GM23338 (cell line): ENCODE measurements at regions not wholly inside any gene's neighbourhood (a gene's known extent, or its start where the extent isn't known, plus 50 kb on each side); places are given as distances from the start of the nearest gene placed in this dataset.

ENCODE experiments used
- ATAC-seq: fragments of 200-7000 bp; cut with Tn5 transposase; 3 replicates; pipeline ENCODE4 v1.9.1; 2020
- DNase-seq: peaks from one replicate; pipeline ENCODE4 v3.0.0-alpha.2; 2015; ENCODE audit warnings: low spot score
- H2AFZ ChIP-seq: fragments of 200-600 bp; sonication (generic); 2 replicates; pipeline ENCODE4 v1.8.0; 2016; ENCODE audit warnings: antibody characterized with exemption, mild to moderate bottlenecking, moderate library complexity
- H3F3A ChIP-seq: fragments of 200-600 bp; sonication (generic); replicated peaks from 2 replicates; pipeline ENCODE4 v1.8.0; 2017; ENCODE audit warnings: antibody characterized with exemption, mixed run types, low read depth
- H3K27ac ChIP-seq: fragments of 200-600 bp; sonication (generic); 2 replicates; pipeline ENCODE4 v1.6.1; 2016; ENCODE audit warnings: low read depth
- H3K27me3 ChIP-seq: fragments of 200-600 bp; sonication (generic); 2 replicates; pipeline ENCODE4 v1.8.0; 2016; ENCODE audit warnings: mild to moderate bottlenecking, mixed run types, moderate library complexity; ENCODE audit not compliant: insufficient read depth
- H3K36me3 ChIP-seq: fragments of 200-600 bp; sonication (generic); 2 replicates; pipeline ENCODE4 v1.8.0; 2016; ENCODE audit warnings: mild to moderate bottlenecking; ENCODE audit not compliant: insufficient read depth
- H3K4me1 ChIP-seq: fragments of 200-600 bp; sonication (generic); 2 replicates; pipeline ENCODE4 v1.8.0; 2016; ENCODE audit warnings: mild to moderate bottlenecking, moderate library complexity; ENCODE audit not compliant: insufficient read depth
- H3K4me2 ChIP-seq: fragments of 200-600 bp; sonication (generic); 2 replicates; pipeline ENCODE4 v1.7.1; 2017; ENCODE audit warnings: mixed run types
- H3K4me3 ChIP-seq: fragments of 200-600 bp; sonication (generic); 2 replicates; pipeline ENCODE4 v1.6.1; 2016; ENCODE audit warnings: mixed run types
- H3K79me2 ChIP-seq: fragments of 200-600 bp; sonication (generic); replicated peaks from 2 replicates; pipeline ENCODE4 v1.8.0; 2017; ENCODE audit warnings: mild to moderate bottlenecking; ENCODE audit not compliant: insufficient read depth
- H3K9me2 ChIP-seq: fragments of 200-600 bp; sonication (generic); 2 replicates; pipeline ENCODE4 v1.8.0; 2017; ENCODE audit not compliant: insufficient read depth
- H4K20me1 ChIP-seq: fragments of 200-600 bp; sonication (generic); replicated peaks from 2 replicates; pipeline ENCODE4 v1.8.0; 2017; ENCODE audit warnings: mild to moderate bottlenecking; ENCODE audit not compliant: insufficient read depth
- H3K27ac Mint-ChIP-seq: 2 replicates; pipeline ENCODE4 v1.8.0; 2020; ENCODE audit warnings: inconsistent platforms, mild to moderate bottlenecking, moderate library complexity, mixed read lengths
- H3K27me3 Mint-ChIP-seq: 3 replicates; pipeline ENCODE4 v1.8.0; 2022; ENCODE audit warnings: low read depth, mild to moderate bottlenecking, moderate library complexity, mixed read lengths, inconsistent platforms; ENCODE audit not compliant: insufficient read depth, poor library complexity
- H3K36me3 Mint-ChIP-seq: 3 replicates; pipeline ENCODE4 v1.8.0; 2021; ENCODE audit warnings: low read depth, mild to moderate bottlenecking, inconsistent platforms, moderate library complexity, mixed read lengths
- H3K4me1 Mint-ChIP-seq: 3 replicates; pipeline ENCODE4 v1.8.0; 2020; ENCODE audit warnings: mild to moderate bottlenecking, inconsistent platforms, mixed read lengths
- H3K4me3 Mint-ChIP-seq: 3 replicates; pipeline ENCODE4 v1.8.0; 2021; ENCODE audit warnings: moderate library complexity, mild to moderate bottlenecking, inconsistent platforms, mixed read lengths
- H3K9me3 Mint-ChIP-seq: 3 replicates; pipeline ENCODE4 v1.8.0; 2020; ENCODE audit warnings: moderate library complexity, mild to moderate bottlenecking, inconsistent platforms, mixed read lengths
- EZH2 ChIP-seq: fragments of 200-600 bp; sonication (generic); IDR thresholded peaks from one replicate; pipeline ENCODE4 v1.8.0; 2017; ENCODE audit warnings: antibody characterized with exemption, mild to moderate bottlenecking, low read depth; ENCODE audit not compliant: unreplicated experiment
- EZH2phosphoT487 ChIP-seq: fragments of 200-600 bp; sonication (generic); IDR thresholded peaks from one replicate; pipeline ENCODE4 v1.8.1; 2018; ENCODE audit warnings: antibody characterized with exemption; ENCODE audit not compliant: unreplicated experiment
- JUNB ChIP-seq: IDR thresholded peaks from one replicate; pipeline ENCODE4 v1.6.1; 2016; ENCODE audit warnings: antibody characterized with exemption; ENCODE audit not compliant: unreplicated experiment
- NANOG ChIP-seq: IDR thresholded peaks from 2 replicates; pipeline ENCODE4 v1.6.1; 2016; ENCODE audit warnings: antibody characterized with exemption, borderline replicate concordance
- POLR2AphosphoS5 ChIP-seq: IDR thresholded peaks from 2 replicates; pipeline ENCODE4 v1.6.1; 2016; ENCODE audit warnings: antibody characterized with exemption, low read depth
- STAT1 ChIP-seq: IDR thresholded peaks from one replicate; pipeline ENCODE4 v1.6.1; 2016; ENCODE audit warnings: antibody characterized with exemption; ENCODE audit not compliant: unreplicated experiment
- ZNF114 ChIP-seq: fragments of 250-450 bp; sonication (Bioruptor Pico); IDR thresholded peaks from 2 replicates; pipeline ENCODE4 v1.5.0; 2020; ENCODE audit warnings: mild to moderate bottlenecking, moderate library complexity
- ZNF331 ChIP-seq: fragments of 250-450 bp; sonication (Bioruptor Pico); IDR thresholded peaks from 2 replicates; pipeline ENCODE4 v1.5.0; 2020; ENCODE audit warnings: low read depth, mild to moderate bottlenecking, moderate library complexity
- TF ChIP-seq, protein P1 (sequence below): fragments of 250-450 bp; sonication (Bioruptor Pico); IDR thresholded peaks from 2 replicates; pipeline ENCODE4 v1.5.0; 2020; ENCODE audit warnings: mild to moderate bottlenecking, moderate library complexity
- TF ChIP-seq, protein P2 (sequence below), 2 experiments: fragments of 200-600 bp in 1 of 2; sonication (generic) in 1 of 2; conservative IDR thresholded peaks; 2 replicates each; pipeline versions ENCODE4 v1.5.1 to v1.6.1; 2016 to 2017; ENCODE audit warnings: antibody characterized with exemption in 2 of 2, low read depth in 2 of 2, mild to moderate bottlenecking in 2 of 2, moderate library complexity in 1 of 2
- TF ChIP-seq, protein P3 (sequence below): IDR thresholded peaks from one replicate; pipeline ENCODE4 v1.6.1; 2018; ENCODE audit warnings: antibody characterized with exemption; ENCODE audit not compliant: unreplicated experiment

GRCh38 chr6:140079328-140079727 lies 704.9 kb upstream of the CITED2 start:
- Histone ChIP-seq H3K4me2 (no peak overlapping the region), H2AFZ (no peak overlapping the region)

DNA sequence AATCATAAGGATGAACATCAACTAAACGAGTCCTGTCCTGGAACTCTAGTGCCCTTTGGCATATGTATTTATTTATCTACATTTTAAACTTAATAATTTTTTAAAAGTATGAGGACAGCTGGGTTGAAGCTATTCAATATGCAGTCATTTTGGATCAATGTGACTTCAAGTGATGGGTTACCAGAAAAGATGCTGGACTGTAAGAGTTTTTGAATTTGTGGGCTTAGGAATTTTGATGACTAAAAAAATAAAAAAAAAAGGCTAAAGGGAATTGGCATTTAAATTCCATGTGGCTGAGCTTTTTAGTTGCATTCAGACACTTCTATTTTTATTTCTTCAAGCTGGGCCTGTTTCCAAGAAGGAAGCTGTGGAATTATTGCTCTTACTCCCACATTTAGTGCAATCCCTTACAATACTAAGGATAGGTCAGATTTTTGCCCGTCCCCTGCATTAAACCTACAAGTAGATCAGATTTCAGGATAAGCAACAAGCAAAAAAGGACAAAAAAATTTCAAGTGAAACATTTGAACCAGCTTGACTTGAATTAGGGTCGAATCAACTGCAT lies 704.2 kb upstream of the CITED2 start:
- Histone ChIP-seq H3K4me1 (no peaks in the 10 kb centered on the region), H3K4me3 (no peak overlapping the region), H3K4me2 (no peak overlapping the region), H4K20me1 (no peaks in the 10 kb centered on the region), H3K9me2 (no peaks in the 10 kb centered on the region), H3F3A (no peaks in the 10 kb centered on the region), H3K36me3 (no peaks in the 10 kb centered on the region), H3K27ac (no peak overlapping the region), H3K79me2 (no peaks in the 10 kb centered on the region), H3K27me3 (no peaks in the 10 kb centered on the region), H2AFZ (no peak overlapping the region)
- Mint-ChIP-seq H3K36me3 (no peaks in the 10 kb centered on the region), H3K27ac (no peak overlapping the region), H3K9me3 (no peaks in the 10 kb centered on the region), H3K27me3 (no peaks in the 10 kb centered on the region), H3K4me1 (0 out of 3 replicates have a peak, but pooled peaks cover 4% of the 10 kb centered on the region), H3K4me3 (no peak overlapping the region)
- ATAC-seq (no peak), DNase-seq (peak; percentile 5)
- TF ChIP-seq JUNB (no peak), EZH2 (no peak), STAT1 (no peak), POLR2AphosphoS5 (no peak), NANOG (no peak), EZH2phosphoT487 (no peak), ZNF114 (CRISPR knock-in tag) (no peak), ZNF331 (no peak)
- TF ChIP-seq, protein P1, sequence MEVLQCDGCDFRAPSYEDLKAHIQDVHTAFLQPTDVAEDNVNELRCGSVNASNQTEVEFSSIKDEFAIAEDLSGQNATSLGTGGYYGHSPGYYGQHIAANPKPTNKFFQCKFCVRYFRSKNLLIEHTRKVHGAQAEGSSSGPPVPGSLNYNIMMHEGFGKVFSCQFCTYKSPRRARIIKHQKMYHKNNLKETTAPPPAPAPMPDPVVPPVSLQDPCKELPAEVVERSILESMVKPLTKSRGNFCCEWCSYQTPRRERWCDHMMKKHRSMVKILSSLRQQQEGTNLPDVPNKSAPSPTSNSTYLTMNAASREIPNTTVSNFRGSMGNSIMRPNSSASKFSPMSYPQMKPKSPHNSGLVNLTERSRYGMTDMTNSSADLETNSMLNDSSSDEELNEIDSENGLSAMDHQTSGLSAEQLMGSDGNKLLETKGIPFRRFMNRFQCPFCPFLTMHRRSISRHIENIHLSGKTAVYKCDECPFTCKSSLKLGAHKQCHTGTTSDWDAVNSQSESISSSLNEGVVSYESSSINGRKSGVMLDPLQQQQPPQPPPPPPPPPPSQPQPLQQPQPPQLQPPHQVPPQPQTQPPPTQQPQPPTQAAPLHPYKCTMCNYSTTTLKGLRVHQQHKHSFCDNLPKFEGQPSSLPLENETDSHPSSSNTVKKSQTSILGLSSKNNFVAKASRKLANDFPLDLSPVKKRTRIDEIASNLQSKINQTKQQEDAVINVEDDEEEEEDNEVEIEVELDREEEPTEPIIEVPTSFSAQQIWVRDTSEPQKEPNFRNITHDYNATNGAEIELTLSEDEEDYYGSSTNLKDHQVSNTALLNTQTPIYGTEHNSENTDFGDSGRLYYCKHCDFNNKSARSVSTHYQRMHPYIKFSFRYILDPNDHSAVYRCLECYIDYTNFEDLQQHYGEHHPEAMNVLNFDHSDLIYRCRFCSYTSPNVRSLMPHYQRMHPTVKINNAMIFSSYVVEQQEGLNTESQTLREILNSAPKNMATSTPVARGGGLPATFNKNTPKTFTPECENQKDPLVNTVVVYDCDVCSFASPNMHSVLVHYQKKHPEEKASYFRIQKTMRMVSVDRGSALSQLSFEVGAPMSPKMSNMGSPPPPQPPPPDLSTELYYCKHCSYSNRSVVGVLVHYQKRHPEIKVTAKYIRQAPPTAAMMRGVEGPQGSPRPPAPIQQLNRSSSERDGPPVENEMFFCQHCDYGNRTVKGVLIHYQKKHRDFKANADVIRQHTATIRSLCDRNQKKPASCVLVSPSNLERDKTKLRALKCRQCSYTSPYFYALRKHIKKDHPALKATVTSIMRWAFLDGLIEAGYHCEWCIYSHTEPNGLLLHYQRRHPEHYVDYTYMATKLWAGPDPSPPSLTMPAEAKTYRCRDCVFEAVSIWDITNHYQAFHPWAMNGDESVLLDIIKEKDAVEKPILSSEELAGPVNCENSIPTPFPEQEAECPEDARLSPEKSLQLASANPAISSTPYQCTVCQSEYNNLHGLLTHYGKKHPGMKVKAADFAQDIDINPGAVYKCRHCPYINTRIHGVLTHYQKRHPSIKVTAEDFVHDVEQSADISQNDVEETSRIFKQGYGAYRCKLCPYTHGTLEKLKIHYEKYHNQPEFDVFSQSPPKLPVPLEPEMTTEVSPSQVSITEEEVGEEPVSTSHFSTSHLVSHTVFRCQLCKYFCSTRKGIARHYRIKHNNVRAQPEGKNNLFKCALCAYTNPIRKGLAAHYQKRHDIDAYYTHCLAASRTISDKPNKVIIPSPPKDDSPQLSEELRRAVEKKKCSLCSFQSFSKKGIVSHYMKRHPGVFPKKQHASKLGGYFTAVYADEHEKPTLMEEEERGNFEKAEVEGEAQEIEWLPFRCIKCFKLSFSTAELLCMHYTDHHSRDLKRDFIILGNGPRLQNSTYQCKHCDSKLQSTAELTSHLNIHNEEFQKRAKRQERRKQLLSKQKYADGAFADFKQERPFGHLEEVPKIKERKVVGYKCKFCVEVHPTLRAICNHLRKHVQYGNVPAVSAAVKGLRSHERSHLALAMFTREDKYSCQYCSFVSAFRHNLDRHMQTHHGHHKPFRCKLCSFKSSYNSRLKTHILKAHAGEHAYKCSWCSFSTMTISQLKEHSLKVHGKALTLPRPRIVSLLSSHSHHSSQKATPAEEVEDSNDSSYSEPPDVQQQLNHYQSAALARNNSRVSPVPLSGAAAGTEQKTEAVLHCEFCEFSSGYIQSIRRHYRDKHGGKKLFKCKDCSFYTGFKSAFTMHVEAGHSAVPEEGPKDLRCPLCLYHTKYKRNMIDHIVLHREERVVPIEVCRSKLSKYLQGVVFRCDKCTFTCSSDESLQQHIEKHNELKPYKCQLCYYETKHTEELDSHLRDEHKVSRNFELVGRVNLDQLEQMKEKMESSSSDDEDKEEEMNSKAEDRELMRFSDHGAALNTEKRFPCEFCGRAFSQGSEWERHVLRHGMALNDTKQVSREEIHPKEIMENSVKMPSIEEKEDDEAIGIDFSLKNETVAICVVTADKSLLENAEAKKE (CRISPR knock-in tag): no peak
- TF ChIP-seq, protein P2, sequence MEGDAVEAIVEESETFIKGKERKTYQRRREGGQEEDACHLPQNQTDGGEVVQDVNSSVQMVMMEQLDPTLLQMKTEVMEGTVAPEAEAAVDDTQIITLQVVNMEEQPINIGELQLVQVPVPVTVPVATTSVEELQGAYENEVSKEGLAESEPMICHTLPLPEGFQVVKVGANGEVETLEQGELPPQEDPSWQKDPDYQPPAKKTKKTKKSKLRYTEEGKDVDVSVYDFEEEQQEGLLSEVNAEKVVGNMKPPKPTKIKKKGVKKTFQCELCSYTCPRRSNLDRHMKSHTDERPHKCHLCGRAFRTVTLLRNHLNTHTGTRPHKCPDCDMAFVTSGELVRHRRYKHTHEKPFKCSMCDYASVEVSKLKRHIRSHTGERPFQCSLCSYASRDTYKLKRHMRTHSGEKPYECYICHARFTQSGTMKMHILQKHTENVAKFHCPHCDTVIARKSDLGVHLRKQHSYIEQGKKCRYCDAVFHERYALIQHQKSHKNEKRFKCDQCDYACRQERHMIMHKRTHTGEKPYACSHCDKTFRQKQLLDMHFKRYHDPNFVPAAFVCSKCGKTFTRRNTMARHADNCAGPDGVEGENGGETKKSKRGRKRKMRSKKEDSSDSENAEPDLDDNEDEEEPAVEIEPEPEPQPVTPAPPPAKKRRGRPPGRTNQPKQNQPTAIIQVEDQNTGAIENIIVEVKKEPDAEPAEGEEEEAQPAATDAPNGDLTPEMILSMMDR (conservative IDR thresholded peaks at IDR 0.05; ENCODE audit: low read depth in 2 of 2): no peak
- TF ChIP-seq, protein P3, sequence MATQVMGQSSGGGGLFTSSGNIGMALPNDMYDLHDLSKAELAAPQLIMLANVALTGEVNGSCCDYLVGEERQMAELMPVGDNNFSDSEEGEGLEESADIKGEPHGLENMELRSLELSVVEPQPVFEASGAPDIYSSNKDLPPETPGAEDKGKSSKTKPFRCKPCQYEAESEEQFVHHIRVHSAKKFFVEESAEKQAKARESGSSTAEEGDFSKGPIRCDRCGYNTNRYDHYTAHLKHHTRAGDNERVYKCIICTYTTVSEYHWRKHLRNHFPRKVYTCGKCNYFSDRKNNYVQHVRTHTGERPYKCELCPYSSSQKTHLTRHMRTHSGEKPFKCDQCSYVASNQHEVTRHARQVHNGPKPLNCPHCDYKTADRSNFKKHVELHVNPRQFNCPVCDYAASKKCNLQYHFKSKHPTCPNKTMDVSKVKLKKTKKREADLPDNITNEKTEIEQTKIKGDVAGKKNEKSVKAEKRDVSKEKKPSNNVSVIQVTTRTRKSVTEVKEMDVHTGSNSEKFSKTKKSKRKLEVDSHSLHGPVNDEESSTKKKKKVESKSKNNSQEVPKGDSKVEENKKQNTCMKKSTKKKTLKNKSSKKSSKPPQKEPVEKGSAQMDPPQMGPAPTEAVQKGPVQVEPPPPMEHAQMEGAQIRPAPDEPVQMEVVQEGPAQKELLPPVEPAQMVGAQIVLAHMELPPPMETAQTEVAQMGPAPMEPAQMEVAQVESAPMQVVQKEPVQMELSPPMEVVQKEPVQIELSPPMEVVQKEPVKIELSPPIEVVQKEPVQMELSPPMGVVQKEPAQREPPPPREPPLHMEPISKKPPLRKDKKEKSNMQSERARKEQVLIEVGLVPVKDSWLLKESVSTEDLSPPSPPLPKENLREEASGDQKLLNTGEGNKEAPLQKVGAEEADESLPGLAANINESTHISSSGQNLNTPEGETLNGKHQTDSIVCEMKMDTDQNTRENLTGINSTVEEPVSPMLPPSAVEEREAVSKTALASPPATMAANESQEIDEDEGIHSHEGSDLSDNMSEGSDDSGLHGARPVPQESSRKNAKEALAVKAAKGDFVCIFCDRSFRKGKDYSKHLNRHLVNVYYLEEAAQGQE: no peak

More at GRCh38 chr6:140079328-140079727, 704.9 kb upstream of the CITED2 start:
- no peaks in the 10 kb centered on the region for H3K36me3 Mint-ChIP-seq
- H3K9me2 ChIP-seq: no peaks in the 10 kb centered on the region
- no peak overlapping the region for H3K27ac ChIP-seq
- TF ChIP-seq JUNB: no peak
- H3K4me1 ChIP-seq: no peaks in the 10 kb centered on the region
- no peaks in the 10 kb centered on the region for H3K9me3 Mint-ChIP-seq
- H3K36me3 ChIP-seq: no peaks in the 10 kb centered on the region
- H3K79me2 ChIP-seq: no peaks in the 10 kb centered on the region
- no peaks in the 10 kb centered on the region for H3K27me3 ChIP-seq
- no peak overlapping the region for H3K27ac Mint-ChIP-seq
- no peaks in the 10 kb centered on the region for H3K27me3 Mint-ChIP-seq
- no peaks in the 10 kb centered on the region for H3F3A ChIP-seq
- H3K4me1 Mint-ChIP-seq: 0 out of 3 replicates have a peak, but pooled peaks cover 4% of the 10 kb centered on the region
- no peak overlapping the region for H3K4me3 ChIP-seq
- no peaks in the 10 kb centered on the region for H4K20me1 ChIP-seq
- ATAC-seq (no peak), DNase-seq (no peak)
- H3K4me3 Mint-ChIP-seq: no peak overlapping the region
